NB4 (cell line): ENCODE measurements at regions not wholly inside any gene's neighbourhood (a gene's known extent, or its start where the extent isn't known, plus 50 kb on each side); places are given as distances from the start of the nearest gene placed in this dataset.
"Not testable (repeated sequence)": the region's sequence is repeated elsewhere in the genome, so short reads cannot be mapped to it uniquely, and the experiment has no call there.

Source experiments
- DNase-seq: peaks from one replicate; pipeline ENCODE4 v3.0.0; 2010; ENCODE audit warnings: low read depth
- H3K4me3 ChIP-seq: one replicate; pipeline ENCODE4 v1.5.1; 2011; ENCODE audit warnings: mild to moderate bottlenecking, low read depth, low read length, moderate library complexity
- MYC ChIP-seq: IDR thresholded peaks from 2 replicates; pipeline ENCODE4 v1.6.1; 2011; ENCODE audit warnings: low read depth, low read length
- POLR2A ChIP-seq: IDR thresholded peaks from 2 replicates; pipeline ENCODE4 v1.6.1; 2011; ENCODE audit warnings: mild to moderate bottlenecking; ENCODE audit not compliant: insufficient read length; ENCODE audit errors: extremely low read depth
- TF ChIP-seq, protein P1 (sequence below): IDR thresholded peaks from one replicate; pipeline ENCODE4 v1.5.1; 2012; ENCODE audit warnings: low read depth, low read length
- TF ChIP-seq, protein P2 (sequence below): IDR thresholded peaks from 2 replicates; pipeline ENCODE4 v1.6.1; 2011; ENCODE audit warnings: low read depth, low read length

DNA sequence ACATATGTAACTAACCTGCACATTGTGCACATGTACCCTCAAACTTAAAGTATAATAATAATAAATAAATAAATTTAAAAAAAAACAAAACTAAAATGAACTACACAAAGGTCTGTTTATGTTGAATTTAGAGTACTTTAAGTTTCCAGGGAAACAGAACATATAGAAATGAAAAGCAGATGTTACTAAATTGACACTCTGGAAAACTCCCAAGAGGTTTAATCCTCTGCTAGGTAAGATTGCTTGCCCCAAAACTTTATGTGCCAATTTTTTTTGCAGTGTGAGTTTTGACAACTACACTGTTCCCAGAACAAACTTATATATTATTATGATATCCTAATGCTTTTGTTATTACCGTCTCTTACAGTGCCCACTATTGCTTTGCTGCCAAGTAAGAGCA is 134.3 kb upstream of the MRPS30 start:
- no peak overlapping the region for H3K4me3 ChIP-seq
- DNase-seq = no peak
- TF ChIP-seq POLR2A (no peak), MYC (no peak)
- TF ChIP-seq, protein P1, sequence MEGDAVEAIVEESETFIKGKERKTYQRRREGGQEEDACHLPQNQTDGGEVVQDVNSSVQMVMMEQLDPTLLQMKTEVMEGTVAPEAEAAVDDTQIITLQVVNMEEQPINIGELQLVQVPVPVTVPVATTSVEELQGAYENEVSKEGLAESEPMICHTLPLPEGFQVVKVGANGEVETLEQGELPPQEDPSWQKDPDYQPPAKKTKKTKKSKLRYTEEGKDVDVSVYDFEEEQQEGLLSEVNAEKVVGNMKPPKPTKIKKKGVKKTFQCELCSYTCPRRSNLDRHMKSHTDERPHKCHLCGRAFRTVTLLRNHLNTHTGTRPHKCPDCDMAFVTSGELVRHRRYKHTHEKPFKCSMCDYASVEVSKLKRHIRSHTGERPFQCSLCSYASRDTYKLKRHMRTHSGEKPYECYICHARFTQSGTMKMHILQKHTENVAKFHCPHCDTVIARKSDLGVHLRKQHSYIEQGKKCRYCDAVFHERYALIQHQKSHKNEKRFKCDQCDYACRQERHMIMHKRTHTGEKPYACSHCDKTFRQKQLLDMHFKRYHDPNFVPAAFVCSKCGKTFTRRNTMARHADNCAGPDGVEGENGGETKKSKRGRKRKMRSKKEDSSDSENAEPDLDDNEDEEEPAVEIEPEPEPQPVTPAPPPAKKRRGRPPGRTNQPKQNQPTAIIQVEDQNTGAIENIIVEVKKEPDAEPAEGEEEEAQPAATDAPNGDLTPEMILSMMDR = no peak
- TF ChIP-seq, protein P2, sequence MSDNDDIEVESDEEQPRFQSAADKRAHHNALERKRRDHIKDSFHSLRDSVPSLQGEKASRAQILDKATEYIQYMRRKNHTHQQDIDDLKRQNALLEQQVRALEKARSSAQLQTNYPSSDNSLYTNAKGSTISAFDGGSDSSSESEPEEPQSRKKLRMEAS = no peak

DNA sequence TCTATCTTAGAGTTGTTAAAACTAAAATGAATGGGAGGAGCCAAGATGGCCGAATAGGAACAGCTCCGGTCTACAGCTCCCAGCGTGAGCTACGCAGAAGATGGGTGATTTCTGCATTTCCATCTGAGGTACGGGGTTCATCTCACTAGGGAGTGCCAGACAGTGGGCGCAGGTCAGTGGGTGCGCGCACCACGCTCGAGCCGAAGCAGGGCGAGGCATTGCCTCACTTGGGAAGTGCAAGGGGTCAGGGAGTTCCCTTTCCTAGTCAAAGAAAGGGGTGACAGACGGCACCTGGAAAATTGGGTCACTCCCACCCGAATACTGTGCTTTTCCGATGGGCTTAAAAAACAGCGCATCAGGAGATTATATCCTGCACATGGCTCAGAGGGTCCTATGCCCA is 140.3 kb upstream of the MRPS30 start:
- not testable (repeated sequence) for H3K4me3 ChIP-seq, DNase-seq

DNA sequence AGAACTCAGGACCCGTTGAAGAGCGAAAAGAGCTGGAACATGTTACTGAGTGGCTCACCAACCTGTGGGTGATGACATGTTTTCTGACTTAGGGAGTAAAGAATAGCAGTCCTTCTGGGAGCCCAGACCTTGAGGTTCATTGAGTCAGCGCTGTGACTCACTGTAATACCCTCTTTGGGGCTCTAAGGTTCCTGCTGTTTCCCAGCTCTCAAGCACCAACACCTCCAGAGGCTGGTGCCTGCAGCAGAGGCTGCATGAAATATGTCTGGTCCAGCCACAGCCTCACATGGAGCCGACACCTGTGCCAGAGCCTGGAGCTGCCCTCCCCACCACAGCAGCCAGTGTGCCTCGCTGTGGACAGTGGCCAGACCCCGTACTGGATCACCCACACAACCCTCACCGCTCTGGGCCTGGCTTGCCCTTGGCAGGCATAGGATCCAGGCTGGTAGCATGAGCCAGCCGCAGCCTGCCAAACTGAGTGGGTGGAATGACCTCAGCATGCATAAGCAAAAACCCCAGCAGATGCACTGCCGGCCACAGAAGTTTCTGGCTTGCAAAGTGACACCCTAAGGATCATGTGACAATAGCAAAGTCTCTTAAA is 143.5 kb upstream of the MRPS30 start:
- DNase-seq = no peak
- TF ChIP-seq, protein P1 = no peak
- TF ChIP-seq MYC = no peak
- no peak for TF ChIP-seq POLR2A
- TF ChIP-seq, protein P2 = no peak
- H3K4me3 ChIP-seq = no peak overlapping the region

DNA sequence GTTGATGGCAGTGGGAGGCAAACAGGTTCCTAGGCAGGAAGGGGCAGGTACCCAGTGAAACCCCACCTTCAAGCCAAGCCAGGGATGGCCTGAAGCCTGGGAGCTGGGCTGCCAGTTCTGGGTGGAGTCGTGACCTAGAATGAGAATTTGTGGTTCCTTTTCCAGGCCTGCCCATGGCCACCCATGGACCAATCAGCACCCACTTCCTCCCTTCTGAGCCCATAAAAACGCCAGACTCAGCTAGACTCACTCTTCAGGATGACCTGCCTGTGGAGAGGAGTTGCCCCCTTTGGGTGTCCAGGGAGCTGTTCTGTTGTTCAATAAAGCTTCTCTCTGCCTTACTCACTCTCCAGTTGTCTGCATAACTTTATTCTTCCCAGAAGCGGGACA is 144.0 kb upstream of the MRPS30 start:
- TF ChIP-seq, protein P2 = no peak
- TF ChIP-seq POLR2A (no peak), MYC (no peak)
- TF ChIP-seq, protein P1 = no peak
- DNase-seq = no peak
- no peak overlapping the region for H3K4me3 ChIP-seq

DNA sequence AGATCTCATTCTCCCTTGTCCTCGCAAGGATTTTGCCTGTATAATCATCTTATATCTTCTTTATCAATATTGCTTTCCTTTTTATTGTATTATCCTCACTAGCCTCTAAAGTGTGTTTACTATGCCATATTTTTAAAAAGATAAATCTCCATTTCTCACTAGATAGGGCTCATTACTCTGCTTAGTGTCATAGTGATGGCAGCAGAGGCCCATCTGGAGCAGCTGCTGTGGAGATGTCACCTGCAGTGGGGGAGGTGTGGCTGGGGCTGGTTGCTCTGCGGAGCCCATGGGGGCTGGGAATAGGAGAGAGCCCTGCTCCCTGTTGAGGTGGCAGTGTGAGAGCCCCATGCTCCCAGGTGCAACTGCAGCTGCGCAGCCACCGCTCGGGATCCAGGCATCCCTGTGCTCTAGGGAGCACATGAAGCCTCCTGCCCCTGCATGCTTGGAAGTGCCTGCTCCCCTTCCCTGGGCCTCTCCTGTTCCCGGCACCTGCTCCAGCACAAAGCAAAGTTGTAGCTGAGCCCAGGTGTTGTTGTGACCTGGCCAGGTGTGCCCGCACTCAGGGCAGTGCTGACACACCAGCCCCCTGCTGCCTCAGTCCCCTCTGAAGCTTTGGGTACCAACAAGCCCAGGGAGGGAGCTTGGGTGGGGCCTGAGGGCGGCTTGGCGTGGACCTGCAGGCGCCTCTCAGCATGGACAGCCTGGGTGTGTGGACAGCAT is 144.6 kb upstream of the MRPS30 start:
- TF ChIP-seq MYC = no peak
- TF ChIP-seq, protein P1 = no peak
- no peak for TF ChIP-seq POLR2A
- TF ChIP-seq, protein P2 = no peak
- no peak for DNase-seq
- H3K4me3 ChIP-seq = no peak overlapping the region

DNA sequence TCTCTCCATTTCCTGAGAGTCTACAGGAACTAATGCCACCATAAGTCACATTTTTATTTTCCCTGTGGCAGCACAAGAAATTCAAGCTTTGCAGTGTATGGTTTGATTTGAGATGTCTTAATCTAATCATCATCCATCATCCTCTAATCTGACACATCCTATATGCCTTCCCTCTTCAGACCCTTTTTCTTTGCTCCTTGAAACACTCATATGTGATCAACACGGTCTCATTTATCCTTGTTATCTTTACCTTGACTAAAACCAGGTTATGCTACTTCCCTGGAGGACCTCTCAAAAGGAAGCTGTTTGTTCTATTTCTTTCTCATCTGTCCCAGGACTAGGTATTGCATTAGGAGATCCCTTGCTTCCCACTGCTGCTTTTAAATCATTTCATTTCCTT is 146.9 kb upstream of the MRPS30 start:
- DNase-seq = no peak

More for the DNA sequence above, 146.9 kb upstream of the MRPS30 start:
- no peak for TF ChIP-seq POLR2A
- TF ChIP-seq, protein P2 = no peak
- no peak for TF ChIP-seq MYC
- TF ChIP-seq, protein P1 = no peak
- H3K4me3 ChIP-seq = no peak overlapping the region
